ENCODE measurements at regions not wholly inside any gene's neighbourhood (a gene's known extent, or its start where the extent isn't known, plus 50 kb on each side); places are given as distances from the start of the nearest gene placed in this dataset.

GRCh38 chr21:35229290-35229689 lies 180.2 kb upstream of the RUNX1 start:
- no peak for DNase-seq (ENCODE audit: low read depth in 2 of 2)

GRCh38 chr21:35227786-35228185 lies 178.7 kb upstream of the RUNX1 start:
- DNase-seq (ENCODE audit: low read depth in 2 of 2): no peak

GRCh38 chr21:35226968-35227744 lies 178.1 kb upstream of the RUNX1 start:
- DNase-seq (ENCODE audit: low read depth in 2 of 2): no peak

- no peak for DNase-seq (ENCODE audit: low read depth in 2 of 2)
Observed at GRCh38 chr21:35226328-35226727, 177.2 kb upstream of the RUNX1 start.

- DNase-seq (ENCODE audit: low read depth in 2 of 2): no peak
Observed at GRCh38 chr21:35225573-35225972, 176.5 kb upstream of the RUNX1 start.

- DNase-seq (ENCODE audit: low read depth in 2 of 2): no peak
Observed at GRCh38 chr21:35223480-35224156, 174.5 kb upstream of the RUNX1 start.

- DNase-seq (ENCODE audit: low read depth in 2 of 2): no peak
Observed at GRCh38 chr21:35222541-35222941, 173.4 kb upstream of the RUNX1 start.

- DNase-seq (ENCODE audit: low read depth in 2 of 2): no peak
Observed at GRCh38 chr21:35222021-35222420, 172.9 kb upstream of the RUNX1 start.

GRCh38 chr21:35220301-35220700 lies 171.2 kb upstream of the RUNX1 start:
- DNase-seq (ENCODE audit: low read depth in 2 of 2): no peak

- DNase-seq (ENCODE audit: low read depth in 2 of 2): no peak
Observed at GRCh38 chr21:35219719-35220118, 170.6 kb upstream of the RUNX1 start.

GRCh38 chr21:35219291-35219690 lies 170.2 kb upstream of the RUNX1 start:
- no peak for DNase-seq (ENCODE audit: low read depth in 2 of 2)

GRCh38 chr21:35217504-35218060 lies 168.5 kb upstream of the RUNX1 start:
- DNase-seq (ENCODE audit: low read depth in 2 of 2): no peak

GRCh38 chr21:35216996-35217395 lies 167.9 kb upstream of the RUNX1 start:
- no peak for DNase-seq (ENCODE audit: low read depth in 2 of 2)

GRCh38 chr21:35215870-35216269 lies 166.8 kb upstream of the RUNX1 start:
- DNase-seq (ENCODE audit: low read depth in 2 of 2): no peak

- DNase-seq (ENCODE audit: low read depth in 2 of 2): no peak
Observed at GRCh38 chr21:35212393-35213127, 163.5 kb upstream of the RUNX1 start.

GRCh38 chr21:35211782-35212181 lies 162.7 kb upstream of the RUNX1 start:
- no peak for DNase-seq (ENCODE audit: low read depth in 2 of 2)

GRCh38 chr21:35210093-35210492 lies 161.0 kb upstream of the RUNX1 start:
- DNase-seq (ENCODE audit: low read depth in 2 of 2): no peak

GRCh38 chr21:35208810-35209517 lies 159.9 kb upstream of the RUNX1 start:
- DNase-seq (ENCODE audit: low read depth in 2 of 2): no peak

- no peak for DNase-seq (ENCODE audit: low read depth in 2 of 2)
Observed at GRCh38 chr21:35208104-35208503, 159.0 kb upstream of the RUNX1 start.

GRCh38 chr21:35207322-35207721 lies 158.2 kb upstream of the RUNX1 start:
- no peak for DNase-seq (ENCODE audit: low read depth in 2 of 2)
